ENCODE measurements at regions not wholly inside any gene's neighbourhood (a gene's known extent, or its start where the extent isn't known, plus 50 kb on each side); places are given as distances from the start of the nearest gene placed in this dataset.

DNA sequence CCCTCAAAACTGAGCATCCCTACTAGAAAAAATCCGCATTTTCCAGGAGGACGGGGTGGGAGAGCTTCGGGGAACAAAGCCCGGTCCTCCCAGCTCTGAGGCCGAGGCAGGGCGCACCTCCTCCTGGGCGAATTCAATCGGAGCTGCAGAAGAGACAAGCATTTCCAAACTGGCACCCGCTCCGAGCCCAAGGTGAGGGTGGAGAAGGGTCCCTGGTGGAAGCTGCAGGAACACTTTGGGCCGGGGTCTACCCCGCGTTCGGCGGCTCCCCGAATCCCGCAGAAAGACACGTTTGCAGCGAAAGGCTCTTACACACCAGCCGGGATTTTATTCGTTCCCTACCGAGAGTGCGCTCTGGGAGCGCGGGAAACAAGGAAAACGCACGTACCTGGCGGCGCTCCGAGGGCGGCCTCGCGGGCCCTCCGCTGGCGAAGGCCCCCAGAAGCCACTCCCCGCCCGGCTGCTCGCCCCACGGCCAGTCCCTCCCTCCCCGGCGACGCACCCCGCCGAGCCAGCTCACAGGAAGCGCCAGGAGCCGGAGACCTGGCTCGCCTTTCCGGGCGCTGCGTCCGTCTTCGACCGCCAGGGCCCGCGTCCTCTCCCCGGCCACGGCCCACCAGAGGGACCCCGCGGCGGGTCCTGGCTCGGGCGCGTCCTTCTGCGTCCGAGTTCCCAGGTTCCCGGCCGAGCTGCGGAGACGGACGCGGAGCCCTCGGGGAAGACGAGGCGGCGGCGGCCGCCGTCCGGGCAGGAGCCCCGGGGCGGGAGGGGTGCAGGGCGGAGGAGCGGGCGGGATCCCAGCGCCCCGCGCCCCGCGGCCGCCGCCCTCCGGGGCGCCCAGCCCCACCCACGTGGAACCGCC, 49.8 kb upstream of the BAHCC1 start:
- peak; percentile 63 to 64 for ATAC-seq
- Mint-ChIP-seq H3K36me3 (peaks cover 5 to 6% of the 10 kb centered on the region in 2 donors), H3K27ac (no peak overlapping the region), H3K9me3 (no peaks in the 10 kb centered on the region)
- DNase-seq (ENCODE audit: low spot score in 2 of 2), result peak; percentile 66 to 67
